ENCODE measurements at regions not wholly inside any gene's neighbourhood (a gene's known extent, or its start where the extent isn't known, plus 50 kb on each side); places are given as distances from the start of the nearest gene placed in this dataset.

DNA sequence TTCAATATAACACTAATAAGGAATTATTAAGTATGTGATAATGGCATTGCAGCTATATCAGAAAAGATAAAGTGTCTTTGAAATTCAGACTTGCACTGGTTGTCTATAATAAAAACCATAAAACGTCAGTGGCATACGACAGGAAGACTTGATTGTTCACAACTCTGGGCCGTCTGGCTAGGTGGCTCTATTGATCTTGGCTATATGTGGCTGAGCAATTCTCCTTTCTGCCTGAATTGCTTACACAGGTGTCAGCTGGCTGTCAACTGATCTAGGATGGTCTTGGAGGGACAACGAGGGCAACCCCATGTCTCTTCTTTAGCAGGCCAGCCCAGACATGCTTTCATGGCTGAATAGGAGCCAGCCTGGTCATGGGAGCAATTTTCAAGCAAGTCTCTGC, 359.1 kb downstream of the QKI start:
- no peaks in the 10 kb centered on the region for H3K79me2 ChIP-seq (ENCODE audit: insufficient read depth, low read depth)
- H3K9ac ChIP-seq, result no peak overlapping the region
- no peaks in the 10 kb centered on the region for H3K27me3 ChIP-seq (ENCODE audit: insufficient read depth, low read depth)
- H3K4me2 ChIP-seq, result no peak overlapping the region
- H4K20me1 ChIP-seq (ENCODE audit: insufficient read depth), result no peaks in the 10 kb centered on the region
- no peak overlapping the region for H3K4me3 ChIP-seq (IDR thresholded peaks at IDR 0.05; ENCODE audit: insufficient read depth, low read depth, low read length)
- no peaks in the 10 kb centered on the region for H3K4me1 ChIP-seq (ENCODE audit: low read depth, poor library complexity, severe bottlenecking)
- H2AFZ ChIP-seq (ENCODE audit: low read depth), result no peak overlapping the region
- H3K27ac ChIP-seq, result no peak overlapping the region
- TF ChIP-seq, protein P1, sequence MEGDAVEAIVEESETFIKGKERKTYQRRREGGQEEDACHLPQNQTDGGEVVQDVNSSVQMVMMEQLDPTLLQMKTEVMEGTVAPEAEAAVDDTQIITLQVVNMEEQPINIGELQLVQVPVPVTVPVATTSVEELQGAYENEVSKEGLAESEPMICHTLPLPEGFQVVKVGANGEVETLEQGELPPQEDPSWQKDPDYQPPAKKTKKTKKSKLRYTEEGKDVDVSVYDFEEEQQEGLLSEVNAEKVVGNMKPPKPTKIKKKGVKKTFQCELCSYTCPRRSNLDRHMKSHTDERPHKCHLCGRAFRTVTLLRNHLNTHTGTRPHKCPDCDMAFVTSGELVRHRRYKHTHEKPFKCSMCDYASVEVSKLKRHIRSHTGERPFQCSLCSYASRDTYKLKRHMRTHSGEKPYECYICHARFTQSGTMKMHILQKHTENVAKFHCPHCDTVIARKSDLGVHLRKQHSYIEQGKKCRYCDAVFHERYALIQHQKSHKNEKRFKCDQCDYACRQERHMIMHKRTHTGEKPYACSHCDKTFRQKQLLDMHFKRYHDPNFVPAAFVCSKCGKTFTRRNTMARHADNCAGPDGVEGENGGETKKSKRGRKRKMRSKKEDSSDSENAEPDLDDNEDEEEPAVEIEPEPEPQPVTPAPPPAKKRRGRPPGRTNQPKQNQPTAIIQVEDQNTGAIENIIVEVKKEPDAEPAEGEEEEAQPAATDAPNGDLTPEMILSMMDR (conservative IDR thresholded peaks at IDR 0.05; ENCODE audit: low read depth, low read length), result no peak
- H3K36me3 ChIP-seq (ENCODE audit: insufficient read depth), result no peaks in the 10 kb centered on the region

DNA sequence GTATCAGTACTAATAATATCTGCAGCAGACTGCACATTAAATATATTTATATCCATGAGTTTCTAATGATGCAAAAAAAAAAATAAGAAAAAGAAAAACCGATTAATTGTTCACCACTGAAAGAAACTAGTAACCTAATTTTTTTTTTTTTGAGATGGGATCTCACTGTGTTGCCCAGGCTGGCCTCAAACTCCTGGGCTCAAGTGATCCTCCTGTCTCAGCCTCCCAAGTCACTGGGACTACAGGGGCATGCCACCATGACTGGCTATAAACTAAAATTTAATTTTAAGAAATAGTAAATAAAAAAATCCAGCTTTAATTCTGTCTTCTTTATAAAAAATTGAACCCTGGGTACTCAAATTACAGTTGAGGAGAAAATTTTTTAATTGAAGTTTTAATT, 358.2 kb downstream of the QKI start:
- no peaks in the 10 kb centered on the region for H3K4me1 ChIP-seq (ENCODE audit: low read depth, poor library complexity, severe bottlenecking)
- H2AFZ ChIP-seq (ENCODE audit: low read depth), result no peak overlapping the region
- no peak overlapping the region for H3K9ac ChIP-seq
- no peaks in the 10 kb centered on the region for H3K79me2 ChIP-seq (ENCODE audit: insufficient read depth, low read depth)
- no peak overlapping the region for H3K4me2 ChIP-seq
- TF ChIP-seq, protein P1 (conservative IDR thresholded peaks at IDR 0.05; ENCODE audit: low read depth, low read length), result no peak
- H3K27ac ChIP-seq, result no peak overlapping the region
- H4K20me1 ChIP-seq (ENCODE audit: insufficient read depth), result no peaks in the 10 kb centered on the region
- no peaks in the 10 kb centered on the region for H3K27me3 ChIP-seq (ENCODE audit: insufficient read depth, low read depth)
- no peak overlapping the region for H3K4me3 ChIP-seq (IDR thresholded peaks at IDR 0.05; ENCODE audit: insufficient read depth, low read depth, low read length)
- no peaks in the 10 kb centered on the region for H3K36me3 ChIP-seq (ENCODE audit: insufficient read depth)

DNA sequence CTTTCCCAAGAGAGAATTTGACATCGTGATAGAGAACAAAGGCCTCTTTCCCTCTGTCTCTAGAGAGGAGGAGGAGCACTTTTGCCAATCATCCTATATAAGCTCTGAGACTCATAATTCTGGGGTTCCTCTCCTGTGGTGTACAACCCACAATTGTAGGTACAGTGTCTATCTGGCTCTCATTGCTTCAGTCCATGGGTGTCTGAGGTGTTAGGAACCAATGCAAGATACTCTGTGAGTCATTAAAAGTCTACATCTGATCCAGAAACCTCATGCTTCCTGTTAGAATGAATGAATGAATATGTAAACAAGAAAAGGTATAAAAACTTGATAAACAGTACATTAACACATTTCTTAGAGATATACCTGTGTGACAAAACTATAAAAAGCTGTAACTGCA, 356.7 kb downstream of the QKI start:
- H3K36me3 ChIP-seq (ENCODE audit: insufficient read depth), result no peaks in the 10 kb centered on the region
- H3K9ac ChIP-seq, result no peak overlapping the region
- no peaks in the 10 kb centered on the region for H3K4me1 ChIP-seq (ENCODE audit: low read depth, poor library complexity, severe bottlenecking)
- no peak overlapping the region for H3K27ac ChIP-seq
- no peak overlapping the region for H3K4me2 ChIP-seq
- TF ChIP-seq, protein P1 (conservative IDR thresholded peaks at IDR 0.05; ENCODE audit: low read depth, low read length), result no peak
- no peaks in the 10 kb centered on the region for H3K79me2 ChIP-seq (ENCODE audit: insufficient read depth, low read depth)
- H2AFZ ChIP-seq (ENCODE audit: low read depth), result no peak overlapping the region
- H4K20me1 ChIP-seq (ENCODE audit: insufficient read depth), result no peaks in the 10 kb centered on the region
- H3K27me3 ChIP-seq (ENCODE audit: insufficient read depth, low read depth), result no peaks in the 10 kb centered on the region
- no peak overlapping the region for H3K4me3 ChIP-seq (IDR thresholded peaks at IDR 0.05; ENCODE audit: insufficient read depth, low read depth, low read length)

DNA sequence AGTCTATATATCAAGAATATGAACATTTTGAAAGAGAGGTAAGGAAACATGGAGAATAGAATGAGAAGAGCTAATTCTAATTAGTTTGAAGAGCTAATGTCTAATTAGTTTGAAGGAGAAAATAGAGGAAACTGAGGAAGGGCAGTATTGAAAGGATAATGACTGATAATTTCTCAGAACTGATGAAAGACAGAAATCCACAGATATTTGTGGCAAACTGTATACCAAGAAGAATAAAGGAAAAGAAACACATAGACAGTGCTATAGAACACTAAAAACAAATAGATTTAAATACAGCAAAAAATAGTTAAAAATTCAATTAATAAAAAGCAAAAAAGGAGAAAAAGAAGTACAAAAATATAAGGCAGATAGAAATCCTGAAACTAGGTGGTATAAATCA, 354.4 kb downstream of the QKI start:
- H3K27me3 ChIP-seq (ENCODE audit: insufficient read depth, low read depth), result no peaks in the 10 kb centered on the region
- no peak overlapping the region for H3K9ac ChIP-seq
- H3K27ac ChIP-seq, result no peak overlapping the region
- H3K36me3 ChIP-seq (ENCODE audit: insufficient read depth), result no peaks in the 10 kb centered on the region
- no peaks in the 10 kb centered on the region for H4K20me1 ChIP-seq (ENCODE audit: insufficient read depth)
- no peak overlapping the region for H2AFZ ChIP-seq (ENCODE audit: low read depth)
- no peaks in the 10 kb centered on the region for H3K79me2 ChIP-seq (ENCODE audit: insufficient read depth, low read depth)
- H3K4me1 ChIP-seq (ENCODE audit: low read depth, poor library complexity, severe bottlenecking), result no peaks in the 10 kb centered on the region
- H3K4me3 ChIP-seq (IDR thresholded peaks at IDR 0.05; ENCODE audit: insufficient read depth, low read depth, low read length), result no peak overlapping the region
- no peak overlapping the region for H3K4me2 ChIP-seq
- TF ChIP-seq, protein P1 (conservative IDR thresholded peaks at IDR 0.05; ENCODE audit: low read depth, low read length), result no peak

DNA sequence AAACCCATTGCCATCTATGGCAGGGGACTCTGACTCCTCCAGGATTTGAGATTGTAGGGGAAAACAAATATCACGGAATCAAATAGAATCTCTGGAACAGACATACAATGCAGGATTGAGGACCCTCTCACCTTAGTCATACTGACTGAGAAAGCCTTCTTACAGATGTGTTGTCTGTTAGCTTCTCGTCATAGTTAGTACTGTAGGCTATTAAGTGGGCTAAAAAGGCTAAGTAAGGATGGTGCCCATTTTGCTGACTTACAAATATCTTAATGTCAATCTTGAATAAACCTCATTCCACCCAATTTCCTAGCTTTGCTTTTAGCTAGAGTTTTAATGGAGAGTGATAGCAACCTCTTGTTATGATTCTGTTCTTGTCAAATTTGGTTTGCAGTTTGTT, 352.4 kb downstream of the QKI start:
- Histone ChIP-seq H3K9ac (no peak overlapping the region), H3K4me1 (ENCODE audit: low read depth, poor library complexity, severe bottlenecking) (no peaks in the 10 kb centered on the region), H3K79me2 (ENCODE audit: insufficient read depth, low read depth) (no peaks in the 10 kb centered on the region), H3K4me3 (IDR thresholded peaks at IDR 0.05; ENCODE audit: insufficient read depth, low read depth, low read length) (no peak overlapping the region), H3K4me2 (no peak overlapping the region), H4K20me1 (ENCODE audit: insufficient read depth) (no peaks in the 10 kb centered on the region), H2AFZ (ENCODE audit: low read depth) (no peak overlapping the region), H3K27me3 (ENCODE audit: insufficient read depth, low read depth) (no peaks in the 10 kb centered on the region), H3K27ac (no peak overlapping the region), H3K36me3 (ENCODE audit: insufficient read depth) (no peaks in the 10 kb centered on the region)
- TF ChIP-seq, protein P1 (conservative IDR thresholded peaks at IDR 0.05; ENCODE audit: low read depth, low read length), result no peak
